ENCODE measurements at regions not wholly inside any gene's neighbourhood (a gene's known extent, or its start where the extent isn't known, plus 50 kb on each side); places are given as distances from the start of the nearest gene placed in this dataset.

DNA sequence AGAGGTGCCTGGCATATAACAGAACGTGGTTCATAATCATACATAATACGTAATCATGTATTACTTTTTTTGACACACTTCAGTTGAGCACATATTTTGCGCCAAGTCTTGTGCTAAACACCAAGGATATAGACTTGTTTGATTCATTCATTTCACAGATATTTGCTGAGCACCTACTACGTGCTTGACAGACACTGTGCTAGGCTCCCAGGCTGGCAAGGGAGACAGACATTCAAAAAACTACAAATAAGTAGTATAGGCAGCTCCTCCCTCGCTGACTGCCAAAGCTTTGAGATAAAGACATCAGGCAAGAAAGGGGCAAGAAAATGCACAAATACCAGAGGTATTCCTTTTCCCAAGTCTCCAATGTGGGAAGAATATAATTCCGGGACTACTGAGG, 122.5 kb upstream of the CPEB4 start:
- no peak for DNase-seq

DNA sequence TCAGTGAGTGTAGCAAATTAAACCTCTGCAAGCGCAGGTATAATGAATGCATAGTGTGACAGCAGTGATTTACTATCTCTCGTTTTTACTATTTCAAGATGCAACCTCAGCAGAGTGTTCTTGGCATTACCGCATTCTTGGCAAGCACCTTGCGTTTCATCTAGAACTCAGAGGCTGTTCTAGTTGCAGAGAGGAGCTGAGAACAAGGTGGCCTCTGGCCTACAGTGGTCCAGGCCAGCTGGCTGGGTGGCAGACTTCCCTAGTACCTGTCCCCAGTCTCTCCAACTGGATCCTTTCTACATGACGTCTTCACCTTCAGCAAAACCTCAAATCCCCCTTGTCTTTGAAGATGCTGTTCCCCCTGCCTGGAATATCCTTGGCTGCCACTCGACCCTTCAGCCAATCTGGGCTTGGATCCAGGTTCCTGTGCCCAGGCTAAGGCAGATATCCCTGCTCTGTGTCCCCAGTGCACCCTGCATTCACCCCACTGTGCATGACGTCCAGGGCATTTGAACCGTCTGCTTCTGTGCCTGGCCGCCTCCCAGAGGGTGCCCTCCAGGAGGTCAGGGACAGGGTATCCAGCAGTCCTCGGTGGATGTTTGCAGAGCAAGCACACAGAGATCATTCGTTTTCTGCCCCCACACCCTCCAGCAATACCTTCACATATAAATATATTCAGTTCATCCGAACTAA, 120.4 kb upstream of the CPEB4 start:
- no peak for DNase-seq

DNA sequence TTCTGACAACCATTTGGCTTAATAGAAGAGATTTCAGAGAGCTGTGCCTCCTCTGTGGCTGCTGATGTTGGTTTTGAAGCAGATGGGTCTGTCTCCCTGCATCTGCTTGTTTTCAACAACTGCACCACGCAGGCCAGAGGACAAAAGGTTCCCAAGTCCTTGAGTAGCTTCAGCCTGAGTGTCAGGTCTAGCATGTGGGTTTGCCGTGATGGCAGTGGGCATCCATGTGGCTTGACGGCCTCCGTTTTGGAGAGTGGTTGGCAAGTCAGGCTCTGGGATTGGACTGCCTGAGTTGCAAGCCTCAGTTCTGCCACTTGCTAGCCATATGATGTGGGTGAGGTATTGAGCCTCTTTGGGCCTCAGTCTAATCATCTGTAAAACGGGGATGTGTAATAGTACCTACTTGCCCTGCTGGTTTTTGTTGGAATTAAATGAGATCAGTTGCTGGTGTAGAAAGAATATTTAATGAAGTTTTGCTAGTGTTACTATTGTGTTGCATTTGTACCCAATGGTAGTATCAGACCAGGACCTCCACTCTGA, 119.8 kb upstream of the CPEB4 start:
- no peak for DNase-seq

DNA sequence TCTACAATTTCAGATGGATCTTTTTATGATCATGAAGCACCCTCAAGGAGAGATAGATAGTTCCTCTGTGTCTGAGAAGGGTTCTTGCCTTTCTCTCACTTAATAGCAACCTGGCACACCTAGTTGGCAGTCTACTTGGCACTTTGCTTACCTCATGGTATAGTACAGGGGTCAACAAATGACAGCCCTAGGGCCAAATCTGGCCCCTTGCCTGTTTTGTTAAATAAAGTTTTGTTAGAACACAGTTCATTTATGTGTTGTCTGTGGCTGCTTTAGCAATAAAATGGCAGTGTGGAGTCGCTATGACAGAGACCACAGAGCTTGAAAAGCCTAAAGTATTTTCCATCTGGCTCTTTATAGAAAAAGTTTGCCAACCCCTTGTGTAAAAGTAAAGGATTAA, 119.3 kb upstream of the CPEB4 start:
- no peak for DNase-seq

DNA sequence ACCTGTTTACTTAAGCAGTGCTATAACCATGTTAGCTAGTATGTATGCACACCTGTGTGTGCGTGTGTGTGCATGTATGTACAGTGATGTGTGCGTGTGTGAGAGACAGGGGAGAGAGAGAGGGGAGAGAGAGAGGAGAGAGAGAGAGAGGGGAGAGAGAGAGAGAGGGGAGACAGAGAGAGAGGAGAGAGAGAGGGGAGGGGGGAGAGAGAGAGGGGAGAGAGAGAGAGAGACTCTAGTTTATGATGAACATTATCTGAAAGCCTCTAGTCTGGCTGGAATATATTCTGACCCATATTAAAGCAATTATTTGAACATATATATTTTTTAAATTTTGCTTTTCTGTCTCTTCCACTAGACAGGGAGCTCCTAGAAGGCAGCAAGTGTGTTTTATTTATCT, 117.5 kb upstream of the CPEB4 start:
- no peak for DNase-seq

DNA sequence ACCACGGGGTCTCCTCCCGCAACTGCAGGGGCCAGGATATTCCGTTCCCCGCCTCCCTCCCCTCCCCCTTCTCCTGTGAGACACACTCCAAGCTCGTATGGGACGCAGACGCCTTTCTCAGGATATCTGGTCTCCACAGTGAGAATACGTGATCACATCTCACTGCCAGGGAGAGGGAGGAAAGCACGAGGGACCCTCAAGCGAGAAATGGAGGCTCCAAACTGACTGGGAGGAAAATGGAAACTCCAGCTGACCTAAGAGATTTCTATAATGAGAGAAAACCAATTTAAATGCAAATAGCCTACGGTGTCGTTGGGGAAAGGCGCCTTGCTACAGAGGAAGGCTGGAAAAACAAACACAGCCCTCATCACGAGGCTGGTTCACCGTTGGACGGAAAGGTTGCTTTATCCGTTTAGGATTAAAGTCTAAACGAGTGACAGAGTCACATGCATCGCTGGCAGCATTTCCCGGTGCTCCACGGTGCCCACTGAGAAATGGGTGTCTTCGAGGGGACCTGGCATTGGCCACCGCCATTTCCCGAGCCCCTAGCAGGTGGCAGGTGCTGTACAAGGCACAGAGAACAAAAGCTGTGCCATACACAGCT, 116.9 kb upstream of the CPEB4 start:
- DNase-seq, result no peak

DNA sequence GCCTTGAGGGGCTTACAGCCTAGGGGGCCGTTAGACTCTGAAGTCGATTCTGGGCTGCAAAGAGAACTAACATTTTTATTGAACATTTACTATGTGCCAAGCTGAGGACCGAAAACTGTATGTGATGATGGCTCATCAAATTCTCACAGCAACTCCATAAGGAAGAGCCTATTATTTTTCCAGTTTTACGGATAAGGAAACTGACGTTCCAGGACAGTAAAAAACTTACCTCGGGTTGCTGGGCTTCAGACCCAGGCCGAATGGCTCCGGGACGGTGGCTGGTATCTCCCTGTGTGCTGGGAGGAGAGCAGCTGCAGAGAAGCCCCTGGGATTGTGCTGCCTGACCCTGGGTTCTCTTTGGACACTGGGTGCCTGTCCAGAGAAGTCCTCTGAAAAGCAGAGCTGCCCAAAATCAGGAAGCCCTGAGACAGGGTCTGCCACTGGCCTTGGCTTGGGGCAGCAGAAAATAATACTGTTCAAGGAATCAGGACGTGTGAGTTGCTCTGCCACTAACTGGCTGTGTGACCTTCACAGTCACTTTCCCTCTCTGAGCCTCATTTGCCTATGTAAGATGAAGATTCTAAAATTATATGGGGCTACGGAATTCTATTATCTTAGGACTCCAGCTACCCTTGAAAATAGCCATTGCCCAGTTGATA, 116.3 kb upstream of the CPEB4 start:
- DNase-seq, result no peak

DNA sequence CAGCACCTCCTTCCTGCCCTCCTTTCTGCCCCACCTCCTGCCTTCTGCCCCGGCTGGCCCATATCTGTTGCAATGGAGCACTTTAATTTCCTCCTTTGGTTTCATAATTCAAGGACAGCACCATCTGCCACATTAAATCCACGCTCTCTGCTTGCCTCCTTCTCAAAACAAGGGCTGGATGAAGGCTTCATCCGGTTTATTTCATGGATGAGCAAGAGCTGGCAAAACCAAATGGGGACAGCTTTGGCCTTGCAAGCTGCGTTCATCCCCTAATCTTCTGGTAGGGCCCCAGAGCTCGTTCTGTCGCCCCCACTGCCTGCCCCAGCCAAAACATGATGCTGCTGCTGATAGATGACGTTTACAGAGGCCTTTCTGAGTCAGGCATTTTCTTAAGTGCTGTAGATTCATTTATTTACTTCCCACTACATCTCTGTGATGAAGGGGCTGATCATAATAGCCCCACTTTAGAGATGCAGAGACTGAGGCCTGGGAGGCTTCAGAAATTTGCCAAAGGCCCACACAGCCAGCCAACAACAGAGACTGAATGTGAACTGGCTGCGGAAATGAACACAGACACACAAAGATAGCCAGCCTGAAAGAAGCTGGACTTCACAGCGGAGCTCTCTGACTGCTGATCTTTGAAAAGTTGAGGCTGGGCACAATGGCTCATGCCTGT, 115.6 kb upstream of the CPEB4 start:
- DNase-seq, result peak; percentile 36

DNA sequence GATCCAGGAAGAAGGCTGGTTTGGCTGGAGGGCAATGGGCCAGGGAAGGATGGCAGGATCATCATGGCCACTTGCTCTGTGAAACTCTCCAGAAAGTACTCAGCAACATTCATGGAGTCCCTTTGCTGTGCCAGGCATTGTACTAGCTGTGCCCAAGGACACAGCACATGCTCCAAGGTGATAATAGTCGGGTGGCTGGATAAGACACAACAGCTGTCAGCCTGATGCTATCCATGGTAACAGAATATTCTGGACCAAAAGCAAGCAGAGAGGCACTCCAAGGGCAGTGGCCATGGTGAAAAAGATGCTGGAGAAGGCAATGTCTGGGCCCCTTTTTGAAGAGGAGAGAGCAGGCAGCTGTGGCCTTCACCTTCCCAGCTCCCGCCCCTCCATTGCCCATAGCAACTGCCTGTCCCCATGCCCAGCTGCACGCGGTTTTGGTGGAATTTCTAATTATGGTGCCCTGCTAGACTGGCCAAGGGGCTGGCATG, 113.8 kb upstream of the CPEB4 start:
- DNase-seq, result no peak

DNA sequence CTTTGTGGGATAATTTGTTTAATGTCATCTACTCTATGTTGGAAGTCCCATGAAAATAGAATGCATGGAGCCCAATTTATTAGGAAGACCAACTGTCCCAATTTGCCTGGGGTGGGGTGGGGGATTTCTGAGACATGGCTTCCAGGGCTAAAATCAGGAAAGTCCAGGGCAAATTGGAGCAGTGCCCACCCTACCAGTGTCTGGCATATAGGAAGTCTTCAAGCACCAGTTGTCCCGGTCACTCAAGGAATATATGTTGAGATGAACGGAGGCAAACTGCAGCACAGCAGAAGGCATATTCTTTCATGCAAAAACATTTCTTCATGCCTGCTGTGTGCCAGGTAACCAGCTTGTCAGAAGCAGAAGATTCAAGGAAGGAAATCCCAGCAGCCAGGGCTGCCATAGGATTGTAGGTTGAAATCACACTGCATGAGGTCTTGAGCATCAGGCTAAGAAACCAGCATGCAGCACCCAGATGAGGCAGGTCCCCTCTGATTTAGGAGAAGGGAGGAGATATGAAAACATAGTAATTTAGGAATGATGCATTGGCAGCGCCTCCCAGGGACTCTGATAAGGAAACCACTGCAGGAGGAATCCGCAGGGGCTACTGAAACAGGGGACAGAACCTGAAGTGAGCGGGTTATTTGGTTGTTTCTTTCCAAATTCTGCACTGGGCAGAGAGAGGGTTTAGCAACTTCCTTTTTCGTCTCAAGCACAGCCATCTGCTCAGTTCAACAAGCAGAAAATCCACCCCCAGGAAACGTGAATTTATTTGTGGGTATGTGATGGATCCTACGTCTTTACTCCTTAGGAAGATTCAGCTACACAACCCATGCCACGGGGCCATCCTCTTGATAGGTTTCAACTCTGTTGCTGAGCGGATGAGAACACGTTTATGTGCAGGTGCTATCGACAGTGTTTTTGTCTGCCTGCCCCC, 112.6 kb upstream of the CPEB4 start:
- DNase-seq, result no peak

DNA sequence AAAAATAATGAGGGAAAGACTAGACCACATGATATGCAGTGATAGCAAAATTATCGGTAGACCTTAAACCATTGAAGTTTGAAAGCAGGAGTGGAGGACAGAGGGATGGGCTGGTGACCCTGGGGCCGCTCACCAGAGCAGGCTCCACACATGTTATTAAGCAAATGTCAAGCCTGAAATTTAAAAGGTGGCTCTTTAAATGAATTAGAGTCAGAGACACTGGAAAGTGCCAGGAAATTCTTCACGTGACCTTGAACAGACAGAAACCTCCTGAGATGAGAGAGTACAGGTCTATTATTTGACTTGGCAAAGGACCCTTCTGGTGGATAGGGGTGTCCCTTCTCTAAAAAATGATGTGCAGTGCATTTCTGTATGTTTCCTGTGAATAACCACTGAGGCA, 111.0 kb upstream of the CPEB4 start:
- no peak for DNase-seq

DNA sequence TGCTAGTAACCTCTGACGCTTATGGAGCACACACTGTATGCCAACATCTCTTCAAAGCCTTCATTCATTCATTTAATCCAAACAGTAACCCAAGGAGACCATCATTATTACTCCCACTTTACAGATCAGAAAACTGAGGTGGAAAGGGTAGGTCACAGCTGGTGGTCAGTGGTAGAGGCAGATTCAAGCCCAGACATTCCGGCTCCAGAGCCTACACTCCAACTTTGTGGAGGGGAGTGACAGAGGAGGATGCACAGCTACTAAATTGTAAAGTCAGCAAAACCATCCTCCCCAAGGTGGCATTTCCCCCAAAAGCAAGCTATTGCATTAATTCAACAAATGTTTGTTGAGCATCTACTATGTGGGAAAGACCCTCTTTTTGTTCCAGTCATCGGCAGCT, 110.5 kb upstream of the CPEB4 start:
- no peak for DNase-seq

DNA sequence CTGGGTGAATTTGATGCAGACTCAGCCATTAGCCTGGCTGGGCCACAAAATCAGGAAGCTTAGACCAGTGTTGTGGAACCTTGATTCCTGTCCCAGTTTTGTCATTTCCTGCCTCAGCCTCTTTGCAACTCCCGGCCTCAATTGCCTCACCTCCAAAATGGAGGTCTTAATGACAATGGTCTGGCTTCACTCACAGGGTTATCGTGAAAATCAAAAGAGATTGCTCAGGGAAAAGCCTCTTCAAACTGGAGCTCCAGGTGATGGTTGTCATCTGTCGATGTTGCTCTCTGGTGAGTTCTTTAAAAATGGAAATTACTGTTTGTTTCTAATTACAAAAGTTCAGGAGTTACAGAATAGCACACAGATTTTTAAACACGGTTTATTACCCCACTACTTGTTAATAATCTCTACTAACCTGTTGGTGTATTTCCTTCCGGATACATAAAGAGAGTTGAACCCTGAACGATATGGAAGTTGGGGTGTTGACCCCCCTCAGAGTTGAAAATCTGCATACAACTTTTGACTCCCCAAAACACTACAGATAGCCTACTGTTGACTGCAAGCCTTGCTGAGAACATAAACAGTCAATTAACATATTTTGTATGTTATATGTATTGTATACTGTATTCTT, 109.9 kb upstream of the CPEB4 start:
- DNase-seq, result no peak

DNA sequence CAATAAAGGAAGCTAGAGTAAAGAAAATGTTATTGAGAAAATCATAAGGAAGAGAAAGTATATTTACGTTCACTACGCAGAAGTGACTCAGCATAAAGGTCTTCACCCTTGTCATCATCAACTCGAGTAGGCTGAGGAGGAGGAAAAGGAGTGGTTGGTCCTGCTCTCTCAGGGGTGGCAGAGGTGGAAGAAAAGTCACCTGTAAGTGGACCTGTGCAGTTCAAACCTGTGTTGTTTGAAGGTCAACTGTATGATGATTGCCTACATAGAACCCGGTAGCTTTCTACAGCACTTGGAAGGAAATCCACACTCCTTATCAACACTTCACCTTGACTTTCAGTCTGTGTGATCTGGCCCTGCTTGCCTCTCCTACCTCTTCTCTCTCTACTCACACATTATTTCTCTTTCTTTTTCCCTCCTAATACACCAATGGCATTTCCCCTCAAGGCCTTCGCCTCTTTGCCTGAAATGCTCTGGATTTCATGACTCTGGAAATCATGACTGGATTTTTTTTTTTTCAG, 109.3 kb upstream of the CPEB4 start:
- DNase-seq, result no peak

DNA sequence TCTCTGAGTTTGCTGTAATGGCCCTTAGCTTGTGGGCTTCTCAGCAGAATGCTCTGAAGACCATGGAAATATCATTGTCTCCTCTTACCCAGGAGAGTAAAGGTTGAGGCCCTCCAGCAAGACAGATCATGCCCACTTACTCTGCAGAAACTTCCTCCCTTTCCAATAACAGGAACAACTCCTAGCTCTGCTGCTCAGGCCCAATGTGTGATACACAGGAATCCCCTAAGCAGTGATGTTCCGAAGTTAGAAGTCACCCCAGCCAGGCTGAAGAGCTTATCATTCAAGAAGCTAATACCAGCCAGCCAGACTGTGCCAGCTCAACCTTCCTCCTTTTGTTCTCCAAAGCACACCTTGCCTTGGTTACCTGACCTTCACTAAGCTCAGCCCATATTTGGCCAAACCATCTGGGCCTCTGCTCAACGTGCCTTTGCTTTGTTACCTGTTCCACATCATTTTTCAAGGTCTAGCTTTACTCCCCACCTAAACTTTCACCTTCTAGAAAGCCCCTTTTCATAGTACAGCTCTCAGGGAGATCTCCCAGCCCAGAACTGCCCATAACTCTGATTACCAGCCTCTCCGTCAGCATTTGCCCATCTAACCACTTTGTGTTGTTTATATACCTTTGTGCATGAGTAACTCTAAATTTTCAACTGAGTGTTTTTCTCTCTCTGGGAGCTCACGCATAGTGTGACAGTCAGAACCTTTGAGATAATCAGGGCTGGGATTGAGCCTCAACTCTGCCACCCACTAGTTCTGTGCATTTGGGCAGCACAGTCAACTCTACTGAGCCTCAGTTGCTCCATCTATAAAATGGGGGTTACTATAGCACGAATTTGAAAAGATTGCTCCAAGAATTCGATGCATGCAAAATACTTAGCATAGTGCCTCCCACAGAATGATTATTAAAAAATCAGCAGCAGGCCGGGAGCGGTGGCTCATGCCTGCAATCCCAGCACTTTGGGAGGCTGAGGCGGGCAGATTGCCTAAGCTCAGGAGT, 107.6 kb upstream of the CPEB4 start:
- no peak for DNase-seq

DNA sequence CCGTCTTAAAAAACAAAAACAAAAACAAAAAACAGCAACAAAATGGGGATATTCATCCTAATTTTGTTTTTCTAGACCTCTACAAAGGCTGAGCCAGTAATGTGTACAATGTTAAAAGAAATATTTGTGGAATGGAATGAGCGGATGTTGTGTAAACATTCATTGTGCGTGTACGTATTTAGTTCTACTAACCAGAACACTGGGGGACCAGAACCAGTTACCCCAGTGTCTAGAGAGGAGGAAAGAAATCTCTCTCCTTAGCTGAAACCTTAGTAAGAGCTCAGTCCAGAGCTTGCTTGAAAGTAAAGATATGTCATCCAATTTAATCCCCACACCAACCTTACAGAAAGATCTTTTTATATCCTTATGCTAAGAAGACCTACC, 106.7 kb upstream of the CPEB4 start:
- no peak for DNase-seq

DNA sequence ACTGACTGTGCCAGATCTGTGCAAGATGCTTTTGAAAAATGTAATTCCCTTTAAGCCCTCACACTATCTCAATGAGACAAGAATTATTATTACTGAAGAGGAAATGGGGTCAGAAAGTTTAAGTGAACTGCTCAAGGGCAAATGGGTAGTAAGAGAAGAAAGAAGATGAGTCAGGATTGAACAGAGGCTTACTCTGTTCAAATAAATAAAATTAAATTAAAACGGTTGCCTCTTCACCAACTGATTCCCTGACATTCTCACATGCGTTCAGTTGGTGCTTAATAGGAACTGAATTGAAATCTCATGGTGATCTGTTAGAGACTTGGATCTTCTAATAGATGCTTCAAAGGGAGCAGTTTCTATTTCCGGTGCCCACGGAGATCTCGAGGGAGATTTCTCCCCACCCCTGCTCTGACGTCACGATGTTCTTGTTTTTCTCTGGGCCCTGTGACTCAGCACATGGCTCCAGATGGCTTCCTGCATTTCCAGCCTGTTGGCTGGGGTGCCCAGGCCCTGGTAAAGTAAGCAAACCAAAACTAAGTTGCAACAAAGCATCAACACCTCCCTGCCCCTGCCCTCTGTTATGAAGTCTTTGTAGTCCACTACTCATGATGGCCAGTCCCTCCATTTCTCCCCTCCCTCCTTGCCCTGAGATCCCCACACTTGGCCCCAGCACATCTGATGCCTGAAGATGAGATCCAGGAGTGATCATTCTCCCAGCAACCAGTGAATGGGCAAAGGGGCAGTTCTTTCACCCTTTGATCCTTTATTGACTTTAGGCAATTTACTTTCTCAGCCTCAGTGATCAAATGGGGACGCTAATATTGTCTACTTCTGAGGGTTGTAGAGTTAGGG, 106.1 kb upstream of the CPEB4 start:
- peak; percentile 86 for DNase-seq

DNA sequence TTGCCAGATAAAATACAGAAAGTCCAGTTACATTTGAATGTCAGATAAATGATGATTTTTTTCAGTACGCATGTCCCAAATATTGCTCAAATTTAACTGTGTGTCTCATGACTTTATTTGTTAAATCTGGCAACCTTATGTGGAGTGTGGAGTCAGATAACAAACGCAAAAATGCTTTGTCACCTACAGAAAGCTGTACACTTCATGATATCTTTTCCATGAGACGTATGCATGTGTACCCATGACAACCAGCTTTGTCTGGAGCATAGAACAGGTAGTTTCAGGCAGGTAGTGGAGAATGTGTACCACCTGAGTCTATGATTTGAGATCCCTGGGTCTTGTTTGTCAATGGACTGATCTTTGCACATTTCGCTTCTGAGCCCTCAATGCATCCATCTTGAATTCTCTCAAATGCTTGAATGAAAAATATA, 105.5 kb upstream of the CPEB4 start:
- no peak for DNase-seq

DNA sequence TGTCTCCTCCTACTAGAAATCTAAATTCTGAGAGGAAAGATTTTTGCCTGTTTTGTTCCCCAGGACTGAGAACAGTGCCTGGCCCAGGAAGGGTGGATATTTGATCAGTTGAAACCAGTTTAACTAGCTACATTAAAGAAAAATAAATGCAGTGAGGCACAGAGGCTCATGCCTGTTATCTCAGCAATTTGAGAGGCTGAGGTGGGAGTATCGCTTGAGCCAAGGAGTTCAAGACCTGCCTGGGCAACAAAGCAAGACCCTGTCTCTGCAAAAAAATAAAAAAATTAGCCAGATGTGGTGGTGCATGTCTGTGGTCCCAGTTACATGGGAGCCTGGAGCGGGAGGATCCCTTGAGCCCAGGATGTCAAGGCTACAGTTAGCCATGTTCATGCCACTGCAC, 104.8 kb upstream of the CPEB4 start:
- no peak for DNase-seq
